SK-N-SH (cell line): ENCODE measurements at regions not wholly inside any gene's neighbourhood (a gene's known extent, or its start where the extent isn't known, plus 50 kb on each side); places are given as distances from the start of the nearest gene placed in this dataset.

Experiments
- CTCF ChIA-PET: fragments of 300-600, 350-600 bp; formaldehyde crosslinking; extraction: SDS; loops from one replicate; lab custom pipeline; 2021; lab: Yijun Ruan, JAX
- POLR2A ChIA-PET: fragments of 350-600 bp; sonication (Branson Sonifier 250); formaldehyde crosslinking; extraction: SDS; loops from one replicate; lab custom pipeline; 2020; ENCODE audit warnings: antibody characterized with exemption, inconsistent platforms; lab: Yijun Ruan, JAX
- DNase-seq: peaks from one replicate; pipeline ENCODE4 v3.0.0; 2012
- H2AFZ ChIP-seq: fragments of 200-600 bp; sonication (generic); 2 replicates; pipeline ENCODE4 v1.8.1; 2016; ENCODE audit warnings: antibody characterized with exemption, mild to moderate bottlenecking, low read depth
- H3F3A ChIP-seq: fragments of 200-600 bp; sonication (generic); replicated peaks from 2 replicates; pipeline ENCODE3; 2016; ENCODE audit warnings: antibody characterized with exemption, mild to moderate bottlenecking; ENCODE audit not compliant: insufficient read depth
- H3K27ac ChIP-seq, 2 experiments: fragments of 200-500 bp in 1 of 2; fragments of 200-600 bp in 1 of 2; sonication (Bioruptor generic) in 1 of 2; sonication (generic), shearing (Covaris generic) in 1 of 2; 2 replicates each; pipeline versions ENCODE4 v1.5.1 to v1.6.1; 2014 to 2016; ENCODE audit warnings: low read depth in 2 of 2, inconsistent platforms in 1 of 2, low read length in 1 of 2, mild to moderate bottlenecking in 1 of 2, mixed read lengths in 1 of 2
- H3K27me3 ChIP-seq: fragments of 200-600 bp; sonication (generic), shearing (Covaris generic); 2 replicates; pipeline ENCODE4 v1.6.1; 2016; ENCODE audit warnings: mixed run types; ENCODE audit not compliant: insufficient read depth
- H3K36me3 ChIP-seq, 2 experiments: fragments of 200-500 bp in 1 of 2; fragments of 200-600 bp in 1 of 2; sonication (Bioruptor generic) in 1 of 2; sonication (generic) in 1 of 2; replicated peaks in 1 of 2; 2 replicates each; pipeline versions ENCODE3 to v1.5.1; 2014 to 2016; ENCODE audit warnings: low read length in 1 of 2, mild to moderate bottlenecking in 1 of 2; ENCODE audit not compliant: insufficient read depth in 2 of 2, control insufficient read depth in 1 of 2
- H3K4me1 ChIP-seq, 2 experiments: fragments of 200-500 bp in 1 of 2; fragments of 200-600 bp in 1 of 2; sonication (Bioruptor generic) in 1 of 2; sonication (generic), shearing (Covaris generic) in 1 of 2; 2 replicates each; pipeline versions ENCODE4 v1.5.1 to v1.6.1; 2014 to 2016; ENCODE audit warnings: low read depth in 1 of 2, low read length in 1 of 2, mixed run types in 1 of 2; ENCODE audit not compliant: insufficient read depth in 2 of 2, control insufficient read depth in 1 of 2
- H3K4me2 ChIP-seq: fragments of 200-600 bp; sonication (generic), shearing (Covaris generic); 2 replicates; pipeline ENCODE4 v1.6.1; 2017; ENCODE audit warnings: mixed run types
- H3K4me3 ChIP-seq, 2 experiments: fragments of 200-500 bp in 1 of 2; fragments of 200-600 bp in 1 of 2; sonication (Bioruptor generic) in 1 of 2; sonication (generic), shearing (Covaris generic) in 1 of 2; 2 replicates each; pipeline versions ENCODE4 v1.5.1 to v1.8.1; 2014 to 2016; ENCODE audit warnings: low read depth in 2 of 2, inconsistent platforms in 1 of 2, low read length in 1 of 2, mild to moderate bottlenecking in 1 of 2, mixed read lengths in 1 of 2, moderate library complexity in 1 of 2
- H3K79me2 ChIP-seq: fragments of 200-600 bp; sonication (generic); 2 replicates; pipeline ENCODE4 v1.8.1; 2017; ENCODE audit warnings: mild to moderate bottlenecking; ENCODE audit not compliant: insufficient read depth
- H3K9ac ChIP-seq: fragments of 200-600 bp; sonication (generic); 2 replicates; pipeline ENCODE4 v1.6.1; 2017; ENCODE audit warnings: mixed run types
- H3K9me2 ChIP-seq: fragments of 200-600 bp; sonication (generic); 2 replicates; pipeline ENCODE4 v1.6.1; 2017; ENCODE audit warnings: mixed run types
- H3K9me3 ChIP-seq: fragments of 200-600 bp; sonication (generic); 2 replicates; pipeline ENCODE4 v1.6.1; 2017; ENCODE audit warnings: mixed run types, mild to moderate bottlenecking, moderate library complexity
- H4K20me1 ChIP-seq: fragments of 200-600 bp; sonication (generic); 2 replicates; pipeline ENCODE4 v1.6.1; 2017; ENCODE audit warnings: mild to moderate bottlenecking, mixed run types; ENCODE audit not compliant: insufficient read depth
- FOSL2 ChIP-seq: IDR thresholded peaks from 2 replicates; pipeline ENCODE4 v1.4.0; 2012; ENCODE audit warnings: low read depth, mild to moderate bottlenecking, moderate library complexity, borderline replicate concordance
- FOXJ3 ChIP-seq: sonication (generic); formaldehyde crosslinking; IDR thresholded peaks from 2 replicates; pipeline ENCODE4 v1.5.1; 2020; ENCODE audit warnings: mild to moderate bottlenecking, missing genetic modification reagents
- FOXM1 ChIP-seq: IDR thresholded peaks from 2 replicates; pipeline ENCODE4 v1.4.0; 2012; ENCODE audit warnings: low read depth, mild to moderate bottlenecking
- GABPA ChIP-seq: IDR thresholded peaks from 2 replicates; pipeline ENCODE4 v1.4.0; 2012; ENCODE audit warnings: low read depth, mild to moderate bottlenecking
- GATA2 ChIP-seq: sonication (generic); formaldehyde crosslinking; IDR thresholded peaks from 2 replicates; pipeline ENCODE4 v1.5.0; 2020; ENCODE audit warnings: mild to moderate bottlenecking, missing genetic modification reagents
- JUND ChIP-seq: IDR thresholded peaks from 2 replicates; pipeline ENCODE4 v1.4.0; 2012
- POLR2AphosphoS5 ChIP-seq: IDR thresholded peaks from 2 replicates; pipeline ENCODE4 v1.6.1; 2012; ENCODE audit warnings: low read depth, low read length
- RAD21 ChIP-seq: IDR thresholded peaks from 2 replicates; pipeline ENCODE4 v1.6.1; 2012; ENCODE audit warnings: mild to moderate bottlenecking, low read length
- RCOR1 ChIP-seq: fragments of 150-350 bp; IDR thresholded peaks from 2 replicates; pipeline ENCODE4 v1.6.1; 2017; ENCODE audit warnings: antibody characterized with exemption, low read length
- RFX5 ChIP-seq: IDR thresholded peaks from 2 replicates; pipeline ENCODE4 v1.6.1; 2012; ENCODE audit warnings: mild to moderate bottlenecking, improper control_type of control experiment, low read length
- RXRA ChIP-seq: IDR thresholded peaks from 2 replicates; pipeline ENCODE4 v1.4.0; 2012; ENCODE audit warnings: low read depth, mild to moderate bottlenecking, borderline replicate concordance
- SIN3A ChIP-seq: IDR thresholded peaks from 2 replicates; pipeline ENCODE4 v1.6.1; 2012; ENCODE audit warnings: low read depth, mild to moderate bottlenecking, low read length, moderate library complexity, borderline replicate concordance
- WGBS: methylation state at CpG from one replicate; pipeline ENCODE4 v1.1.6; 2017; ENCODE audit warnings: low lambda C conversion rate; 5-methylcytosine and 5-hydroxymethylcytosine counted together
- TF ChIP-seq, protein P1 (sequence below): IDR thresholded peaks from 2 replicates; pipeline ENCODE4 v1.4.0; 2012; ENCODE audit warnings: low read depth, borderline replicate concordance
- TF ChIP-seq, protein P2 (sequence below): fragments of 150-350 bp; IDR thresholded peaks from 2 replicates; pipeline ENCODE4 v1.6.1; 2017; ENCODE audit warnings: antibody characterized with exemption, low read length, low read depth, borderline replicate concordance
- TF ChIP-seq, protein P3 (sequence below): IDR thresholded peaks from 2 replicates; pipeline ENCODE4 v1.6.1; 2012; ENCODE audit warnings: mild to moderate bottlenecking, low read depth, low read length, moderate library complexity
- TF ChIP-seq, protein P4 (sequence below): fragments of 150-350 bp; IDR thresholded peaks from 2 replicates; pipeline ENCODE4 v1.6.1; 2016; ENCODE audit warnings: mild to moderate bottlenecking, low read depth, low read length
- TF ChIP-seq, protein P5 (sequence below): fragments of 200-600 bp; sonication (generic); IDR thresholded peaks from 2 replicates; pipeline ENCODE4 v1.6.1; 2017; ENCODE audit warnings: antibody characterized with exemption, mild to moderate bottlenecking, moderate library complexity

DNA sequence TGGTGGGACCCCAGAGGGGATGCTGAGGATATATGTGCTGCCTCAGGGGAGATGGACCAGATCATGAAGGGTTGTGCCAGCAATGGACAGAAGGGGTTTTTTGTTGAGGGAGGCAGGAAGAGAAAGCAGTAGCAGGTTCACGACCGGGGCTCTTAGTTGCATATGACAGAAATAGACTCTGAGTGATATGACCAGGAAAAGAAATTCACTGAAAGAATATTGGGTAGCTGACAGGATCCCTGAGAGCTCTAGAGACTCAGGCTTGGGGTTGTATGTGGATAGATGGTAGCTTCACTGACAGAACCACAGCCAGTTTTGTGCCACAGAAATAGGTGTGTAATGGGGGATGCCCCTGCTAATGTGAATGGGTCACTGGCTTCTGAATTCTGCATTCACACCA, 241.6 kb downstream of the ZNF621 start:
- no peaks in the 10 kb centered on the region for H3F3A ChIP-seq
- TF ChIP-seq FOXM1 (no peak), FOSL2 (no peak), RXRA (no peak), RAD21 (no peak), POLR2AphosphoS5 (no peak), GATA2 (no peak)
- H3K27me3 ChIP-seq = no peaks in the 10 kb centered on the region
- ChIA-PET CTCF (no interaction called here), POLR2A (no interaction called here)
- H3K4me1 ChIP-seq = no peaks in the 10 kb centered on the region; a peak in 1 of 4 replicates
- H3K4me2 ChIP-seq = no peak overlapping the region
- no peaks in the 10 kb centered on the region for H4K20me1 ChIP-seq
- no peak overlapping the region for H3K9ac ChIP-seq
- H3K9me3 ChIP-seq = no peaks in the 10 kb centered on the region
- DNase-seq = no peak
- WGBS = 45% methylated on average over 2 of the region's 2 CpGs
- H3K36me3 ChIP-seq = no peaks in the 10 kb centered on the region
- H3K9me2 ChIP-seq = no peaks in the 10 kb centered on the region
- H3K4me3 ChIP-seq = no peak overlapping the region
- H3K27ac ChIP-seq = no peak overlapping the region
- no peak overlapping the region for H2AFZ ChIP-seq
- no peaks in the 10 kb centered on the region for H3K79me2 ChIP-seq

DNA sequence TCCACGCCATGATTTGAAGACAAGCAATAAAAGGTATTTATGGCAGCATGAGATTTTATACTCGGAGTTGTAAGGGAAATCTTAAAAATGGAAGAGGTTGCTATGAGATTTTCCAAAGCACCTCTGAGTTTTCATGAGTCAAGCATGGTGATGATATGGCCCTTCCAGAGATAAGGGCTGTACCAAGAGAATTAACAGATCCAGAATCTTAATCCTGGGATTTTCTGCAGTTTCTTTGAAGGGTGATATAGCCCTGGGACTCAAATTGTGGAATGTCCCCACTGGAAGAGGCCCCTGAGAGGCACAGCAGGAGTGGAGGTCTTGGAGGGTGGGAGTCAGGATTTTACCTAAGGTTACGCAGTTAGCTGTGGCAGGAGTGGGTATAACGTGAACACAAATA, 243.3 kb downstream of the ZNF621 start:
- no peaks in the 10 kb centered on the region for H4K20me1 ChIP-seq
- no peak for DNase-seq
- H3K4me1 ChIP-seq = no peaks in the 10 kb centered on the region; a peak in 1 of 4 replicates
- POLR2A ChIA-PET = no interaction called here
- no peak overlapping the region for H2AFZ ChIP-seq
- no peaks in the 10 kb centered on the region for H3K36me3 ChIP-seq
- no peaks in the 10 kb centered on the region for H3K79me2 ChIP-seq
- H3K27me3 ChIP-seq = no peaks in the 10 kb centered on the region
- no peak overlapping the region for H3K4me3 ChIP-seq
- TF ChIP-seq, protein P1, sequence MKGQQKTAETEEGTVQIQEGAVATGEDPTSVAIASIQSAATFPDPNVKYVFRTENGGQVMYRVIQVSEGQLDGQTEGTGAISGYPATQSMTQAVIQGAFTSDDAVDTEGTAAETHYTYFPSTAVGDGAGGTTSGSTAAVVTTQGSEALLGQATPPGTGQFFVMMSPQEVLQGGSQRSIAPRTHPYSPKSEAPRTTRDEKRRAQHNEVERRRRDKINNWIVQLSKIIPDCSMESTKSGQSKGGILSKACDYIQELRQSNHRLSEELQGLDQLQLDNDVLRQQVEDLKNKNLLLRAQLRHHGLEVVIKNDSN = no peak
- TF ChIP-seq GABPA (no peak), RFX5 (no peak), RXRA (no peak), FOXM1 (no peak), SIN3A (no peak), JUND (no peak), FOSL2 (no peak), FOXJ3 (CRISPR knock-in tag) (no peak), POLR2AphosphoS5 (no peak), RCOR1 (no peak)
- TF ChIP-seq, protein P2, sequence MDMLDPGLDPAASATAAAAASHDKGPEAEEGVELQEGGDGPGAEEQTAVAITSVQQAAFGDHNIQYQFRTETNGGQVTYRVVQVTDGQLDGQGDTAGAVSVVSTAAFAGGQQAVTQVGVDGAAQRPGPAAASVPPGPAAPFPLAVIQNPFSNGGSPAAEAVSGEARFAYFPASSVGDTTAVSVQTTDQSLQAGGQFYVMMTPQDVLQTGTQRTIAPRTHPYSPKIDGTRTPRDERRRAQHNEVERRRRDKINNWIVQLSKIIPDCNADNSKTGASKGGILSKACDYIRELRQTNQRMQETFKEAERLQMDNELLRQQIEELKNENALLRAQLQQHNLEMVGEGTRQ = no peak
- TF ChIP-seq, protein P3, sequence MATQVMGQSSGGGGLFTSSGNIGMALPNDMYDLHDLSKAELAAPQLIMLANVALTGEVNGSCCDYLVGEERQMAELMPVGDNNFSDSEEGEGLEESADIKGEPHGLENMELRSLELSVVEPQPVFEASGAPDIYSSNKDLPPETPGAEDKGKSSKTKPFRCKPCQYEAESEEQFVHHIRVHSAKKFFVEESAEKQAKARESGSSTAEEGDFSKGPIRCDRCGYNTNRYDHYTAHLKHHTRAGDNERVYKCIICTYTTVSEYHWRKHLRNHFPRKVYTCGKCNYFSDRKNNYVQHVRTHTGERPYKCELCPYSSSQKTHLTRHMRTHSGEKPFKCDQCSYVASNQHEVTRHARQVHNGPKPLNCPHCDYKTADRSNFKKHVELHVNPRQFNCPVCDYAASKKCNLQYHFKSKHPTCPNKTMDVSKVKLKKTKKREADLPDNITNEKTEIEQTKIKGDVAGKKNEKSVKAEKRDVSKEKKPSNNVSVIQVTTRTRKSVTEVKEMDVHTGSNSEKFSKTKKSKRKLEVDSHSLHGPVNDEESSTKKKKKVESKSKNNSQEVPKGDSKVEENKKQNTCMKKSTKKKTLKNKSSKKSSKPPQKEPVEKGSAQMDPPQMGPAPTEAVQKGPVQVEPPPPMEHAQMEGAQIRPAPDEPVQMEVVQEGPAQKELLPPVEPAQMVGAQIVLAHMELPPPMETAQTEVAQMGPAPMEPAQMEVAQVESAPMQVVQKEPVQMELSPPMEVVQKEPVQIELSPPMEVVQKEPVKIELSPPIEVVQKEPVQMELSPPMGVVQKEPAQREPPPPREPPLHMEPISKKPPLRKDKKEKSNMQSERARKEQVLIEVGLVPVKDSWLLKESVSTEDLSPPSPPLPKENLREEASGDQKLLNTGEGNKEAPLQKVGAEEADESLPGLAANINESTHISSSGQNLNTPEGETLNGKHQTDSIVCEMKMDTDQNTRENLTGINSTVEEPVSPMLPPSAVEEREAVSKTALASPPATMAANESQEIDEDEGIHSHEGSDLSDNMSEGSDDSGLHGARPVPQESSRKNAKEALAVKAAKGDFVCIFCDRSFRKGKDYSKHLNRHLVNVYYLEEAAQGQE = no peak
- TF ChIP-seq, protein P4, sequence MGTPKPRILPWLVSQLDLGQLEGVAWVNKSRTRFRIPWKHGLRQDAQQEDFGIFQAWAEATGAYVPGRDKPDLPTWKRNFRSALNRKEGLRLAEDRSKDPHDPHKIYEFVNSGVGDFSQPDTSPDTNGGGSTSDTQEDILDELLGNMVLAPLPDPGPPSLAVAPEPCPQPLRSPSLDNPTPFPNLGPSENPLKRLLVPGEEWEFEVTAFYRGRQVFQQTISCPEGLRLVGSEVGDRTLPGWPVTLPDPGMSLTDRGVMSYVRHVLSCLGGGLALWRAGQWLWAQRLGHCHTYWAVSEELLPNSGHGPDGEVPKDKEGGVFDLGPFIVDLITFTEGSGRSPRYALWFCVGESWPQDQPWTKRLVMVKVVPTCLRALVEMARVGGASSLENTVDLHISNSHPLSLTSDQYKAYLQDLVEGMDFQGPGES = no peak
- TF ChIP-seq, protein P5, sequence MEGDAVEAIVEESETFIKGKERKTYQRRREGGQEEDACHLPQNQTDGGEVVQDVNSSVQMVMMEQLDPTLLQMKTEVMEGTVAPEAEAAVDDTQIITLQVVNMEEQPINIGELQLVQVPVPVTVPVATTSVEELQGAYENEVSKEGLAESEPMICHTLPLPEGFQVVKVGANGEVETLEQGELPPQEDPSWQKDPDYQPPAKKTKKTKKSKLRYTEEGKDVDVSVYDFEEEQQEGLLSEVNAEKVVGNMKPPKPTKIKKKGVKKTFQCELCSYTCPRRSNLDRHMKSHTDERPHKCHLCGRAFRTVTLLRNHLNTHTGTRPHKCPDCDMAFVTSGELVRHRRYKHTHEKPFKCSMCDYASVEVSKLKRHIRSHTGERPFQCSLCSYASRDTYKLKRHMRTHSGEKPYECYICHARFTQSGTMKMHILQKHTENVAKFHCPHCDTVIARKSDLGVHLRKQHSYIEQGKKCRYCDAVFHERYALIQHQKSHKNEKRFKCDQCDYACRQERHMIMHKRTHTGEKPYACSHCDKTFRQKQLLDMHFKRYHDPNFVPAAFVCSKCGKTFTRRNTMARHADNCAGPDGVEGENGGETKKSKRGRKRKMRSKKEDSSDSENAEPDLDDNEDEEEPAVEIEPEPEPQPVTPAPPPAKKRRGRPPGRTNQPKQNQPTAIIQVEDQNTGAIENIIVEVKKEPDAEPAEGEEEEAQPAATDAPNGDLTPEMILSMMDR = no peak
- WGBS = 34% methylated on average over 4 of the region's 4 CpGs
- no peak overlapping the region for H3K27ac ChIP-seq
- CTCF ChIA-PET = interaction anchor here (1.2 kb wide), 1 partner anchor 15 kb away, joined by 3 read pairs; no protein-coding TSS in a partner anchor
- no peak overlapping the region for H3K4me2 ChIP-seq
- no peak overlapping the region for H3K9ac ChIP-seq
- H3K9me2 ChIP-seq = no peaks in the 10 kb centered on the region
- no peaks in the 10 kb centered on the region for H3F3A ChIP-seq
- no peaks in the 10 kb centered on the region for H3K9me3 ChIP-seq
